KOPT-K1 (cell line): ENCODE measurements at regions not wholly inside any gene's neighbourhood (a gene's known extent, or its start where the extent isn't known, plus 50 kb on each side); places are given as distances from the start of the nearest gene placed in this dataset.

Experiments used
- H3K27ac ChIP-seq: fragments of 200-600 bp; sonication (generic); 2 replicates; pipeline ENCODE4 v1.5.1; 2016; ENCODE audit warnings: antibody characterized with exemption, mild to moderate bottlenecking, low read depth, low read length; ENCODE audit not compliant: poor library complexity, severe bottlenecking
- H3K36me3 ChIP-seq: fragments of 200-600 bp; sonication (generic); 2 replicates; pipeline ENCODE4 v1.5.1; 2017; ENCODE audit warnings: antibody characterized with exemption, mild to moderate bottlenecking, low read length, moderate library complexity; ENCODE audit not compliant: insufficient read depth
- H3K9me3 ChIP-seq: fragments of 200-600 bp; sonication (generic); 2 replicates; pipeline ENCODE4 v1.5.1; 2017; ENCODE audit warnings: antibody characterized with exemption, low read length, mild to moderate bottlenecking; ENCODE audit not compliant: insufficient read depth, poor library complexity, severe bottlenecking

DNA sequence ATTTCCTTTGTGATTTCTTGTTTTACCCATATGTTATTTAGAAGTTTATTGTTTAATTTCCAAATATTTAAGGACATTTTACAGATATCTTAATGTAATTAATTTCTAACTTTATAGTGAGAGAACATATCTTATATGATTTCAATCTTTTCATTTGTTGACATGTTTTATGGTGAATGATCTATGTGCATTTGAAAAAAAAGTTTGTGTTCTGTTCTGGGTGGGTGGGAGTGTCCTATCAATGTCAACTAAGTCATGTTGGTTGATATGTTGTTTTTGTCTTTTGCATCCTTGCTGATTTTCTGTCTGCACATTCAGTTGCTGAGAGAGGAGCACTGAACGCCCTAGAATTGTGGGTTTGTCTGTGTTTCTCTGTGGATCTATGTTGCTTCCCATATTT is 50.3 kb upstream of the CBFA2T3 start:
- H3K36me3 ChIP-seq: no peaks in the 10 kb centered on the region
- H3K27ac ChIP-seq: peak overlapping the region; percentile 91
- peaks cover 6% of the 10 kb centered on the region for H3K9me3 ChIP-seq

GRCh38 chr16:89031715-89032659 is 55.0 kb upstream of the CBFA2T3 start:
- Histone ChIP-seq H3K9me3 (peaks cover 6% of the 10 kb centered on the region), H3K27ac (peak overlapping the region; percentile 96), H3K36me3 (no peaks in the 10 kb centered on the region)

DNA sequence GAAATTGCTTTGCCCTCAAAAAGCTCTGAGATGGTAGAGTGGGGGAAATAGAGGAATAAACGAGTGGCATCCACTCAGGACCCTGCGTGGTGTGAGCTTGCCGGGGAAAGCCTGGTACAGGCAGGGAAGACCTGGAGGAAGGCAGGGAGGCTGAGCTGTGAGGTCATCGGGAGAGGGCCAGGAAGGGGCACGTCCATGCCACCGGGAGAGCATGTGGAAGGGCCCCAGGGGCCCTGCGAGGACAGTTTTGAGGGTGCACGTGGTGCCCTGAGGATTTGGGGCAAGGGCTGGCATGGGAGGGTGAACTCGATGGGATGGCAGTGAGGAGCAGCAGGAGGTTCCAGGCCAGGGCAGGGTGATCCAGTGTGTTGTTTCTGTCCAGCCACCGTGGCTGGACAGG is 56.3 kb upstream of the CBFA2T3 start:
- no peaks in the 10 kb centered on the region for H3K36me3 ChIP-seq
- H3K9me3 ChIP-seq: peaks cover 6% of the 10 kb centered on the region
- peak overlapping the region; percentile 96 for H3K27ac ChIP-seq

DNA sequence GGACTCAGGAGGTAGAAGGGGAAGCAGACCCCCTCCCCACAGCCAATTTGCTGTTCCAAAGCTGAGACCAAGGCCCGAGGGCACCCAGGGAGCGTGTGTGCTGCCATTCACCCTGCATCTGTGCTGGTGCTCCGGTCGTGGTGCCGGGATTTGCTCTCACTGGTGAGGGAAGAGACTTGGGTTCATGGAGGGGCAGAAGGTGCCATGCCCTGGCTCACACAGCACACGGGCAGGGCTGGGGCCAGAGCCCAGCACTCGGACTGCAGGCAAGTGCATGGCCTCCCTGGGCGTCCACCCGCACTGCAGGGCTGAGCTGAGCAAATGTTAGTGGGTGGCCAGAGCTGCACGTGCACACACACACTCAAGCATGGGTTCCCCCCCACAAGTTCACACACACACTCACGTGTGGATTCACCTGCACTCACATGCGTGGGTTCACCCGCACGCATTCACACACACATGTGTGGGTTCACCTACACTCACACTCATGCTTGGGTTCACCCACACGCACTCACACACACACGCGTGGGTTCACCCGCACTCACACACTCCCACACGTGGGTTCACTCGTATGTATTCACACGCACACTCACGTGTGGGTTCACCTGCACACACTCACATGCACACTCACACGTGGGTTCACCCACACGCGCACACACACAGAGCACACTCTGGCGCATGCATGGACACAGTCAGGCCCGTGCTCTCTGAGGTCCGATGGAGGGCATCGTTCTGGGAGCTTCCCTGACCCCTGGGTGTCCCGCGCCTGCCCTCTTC is 57.0 kb upstream of the CBFA2T3 start:
- Histone ChIP-seq H3K9me3 (peaks cover 6% of the 10 kb centered on the region), H3K27ac (peak overlapping the region; percentile 96), H3K36me3 (no peaks in the 10 kb centered on the region)

- peak overlapping the region; percentile 96 for H3K27ac ChIP-seq
- H3K9me3 ChIP-seq: peaks cover 6% of the 10 kb centered on the region
- no peaks in the 10 kb centered on the region for H3K36me3 ChIP-seq
These were observed 57.6 kb upstream of the CBFA2T3 start for GRCh38 chr16:89034573-89034961.

- Histone ChIP-seq H3K36me3 (no peaks in the 10 kb centered on the region), H3K9me3 (peaks cover 6% of the 10 kb centered on the region), H3K27ac (peak overlapping the region; percentile 96)
These were observed 58.1 kb upstream of the CBFA2T3 start for GRCh38 chr16:89034971-89035668.

- no peaks in the 10 kb centered on the region for H3K36me3 ChIP-seq
- H3K27ac ChIP-seq: peak overlapping the region; percentile 96
- H3K9me3 ChIP-seq: peaks cover 4% of the 10 kb centered on the region
These were observed 57.7 kb upstream of the ACSF3 start for GRCh38 chr16:89035669-89036570.

DNA sequence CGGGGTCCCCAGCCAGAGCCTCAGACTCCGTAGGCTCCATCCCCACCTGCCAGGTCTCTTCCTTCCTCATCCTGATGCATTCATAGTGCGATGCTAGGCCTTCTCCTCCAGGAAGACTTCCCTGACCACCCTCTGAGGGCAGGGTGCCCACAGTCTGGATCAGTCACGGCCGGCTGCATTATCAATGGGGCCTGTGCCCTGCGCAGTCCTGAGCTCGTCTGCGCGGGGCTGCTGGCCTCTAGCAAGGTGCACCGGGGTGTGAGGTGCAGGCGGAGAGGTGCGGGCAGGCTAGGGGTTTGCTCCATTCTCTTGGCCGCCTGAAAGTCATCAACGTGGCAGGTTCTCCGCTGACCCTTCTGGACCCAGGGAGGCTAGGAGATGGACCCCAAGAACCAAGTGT is 56.9 kb upstream of the ACSF3 start:
- no peaks in the 10 kb centered on the region for H3K9me3 ChIP-seq
- no peaks in the 10 kb centered on the region for H3K36me3 ChIP-seq
- H3K27ac ChIP-seq: no peak overlapping the region

GRCh38 chr16:89037261-89038152 is 56.1 kb upstream of the ACSF3 start:
- no peaks in the 10 kb centered on the region for H3K36me3 ChIP-seq
- H3K9me3 ChIP-seq: no peaks in the 10 kb centered on the region
- no peak overlapping the region for H3K27ac ChIP-seq

- Histone ChIP-seq H3K36me3 (no peaks in the 10 kb centered on the region), H3K27ac (no peak overlapping the region), H3K9me3 (no peaks in the 10 kb centered on the region)
These were observed 55.4 kb upstream of the ACSF3 start for GRCh38 chr16:89038221-89038721.

- Histone ChIP-seq H3K36me3 (no peaks in the 10 kb centered on the region), H3K9me3 (no peaks in the 10 kb centered on the region), H3K27ac (no peak overlapping the region)
These were observed 54.6 kb upstream of the ACSF3 start for GRCh38 chr16:89038811-89039735.

GRCh38 chr16:89039756-89040155 is 53.9 kb upstream of the ACSF3 start:
- H3K27ac ChIP-seq: no peak overlapping the region
- no peaks in the 10 kb centered on the region for H3K9me3 ChIP-seq
- H3K36me3 ChIP-seq: no peaks in the 10 kb centered on the region
